HG02885 (cell line): ENCODE measurements at regions not wholly inside any gene's neighbourhood (a gene's known extent, or its start where the extent isn't known, plus 50 kb on each side); places are given as distances from the start of the nearest gene placed in this dataset.

Source experiments
- ATAC-seq: cut with Tn5 transposase; IDR thresholded peaks from one replicate; pipeline ENCODE4 v1.9.1; 2021; ENCODE audit warnings: mild to moderate bottlenecking; ENCODE audit not compliant: unreplicated experiment, poor library complexity

GRCh38 chr10:111200505-111201186, 123.8 kb downstream of the ADRA2A start:
- ATAC-seq, result no peak

GRCh38 chr10:111203615-111204014, 126.8 kb downstream of the ADRA2A start:
- ATAC-seq, result no peak

- no peak for ATAC-seq
These were observed 128.0 kb downstream of the ADRA2A start for GRCh38 chr10:111204838-111205237.

DNA sequence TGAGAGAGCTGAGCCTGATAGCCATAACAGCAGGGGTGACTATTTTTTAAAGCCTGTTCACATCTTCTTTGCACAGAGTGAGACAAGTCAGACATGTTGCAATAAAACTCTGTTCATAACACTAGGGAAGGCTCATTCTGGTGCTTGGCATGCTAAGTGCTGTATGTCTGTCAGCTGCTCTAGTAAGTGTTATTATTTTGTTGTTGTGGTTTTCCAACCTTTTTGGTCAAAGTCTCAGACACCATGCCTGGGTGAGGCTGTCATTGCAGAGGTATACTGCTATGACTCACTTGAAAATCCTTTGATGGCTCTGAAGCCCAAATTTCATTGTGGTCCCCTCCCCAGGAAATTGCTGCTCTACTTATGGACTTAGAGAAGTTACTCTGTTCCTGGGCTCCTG, 129.7 kb downstream of the ADRA2A start:
- no peak for ATAC-seq

GRCh38 chr10:111207500-111207899, 130.7 kb downstream of the ADRA2A start:
- no peak for ATAC-seq

- no peak for ATAC-seq
These were observed 132.1 kb downstream of the ADRA2A start for GRCh38 chr10:111208951-111209350.

DNA sequence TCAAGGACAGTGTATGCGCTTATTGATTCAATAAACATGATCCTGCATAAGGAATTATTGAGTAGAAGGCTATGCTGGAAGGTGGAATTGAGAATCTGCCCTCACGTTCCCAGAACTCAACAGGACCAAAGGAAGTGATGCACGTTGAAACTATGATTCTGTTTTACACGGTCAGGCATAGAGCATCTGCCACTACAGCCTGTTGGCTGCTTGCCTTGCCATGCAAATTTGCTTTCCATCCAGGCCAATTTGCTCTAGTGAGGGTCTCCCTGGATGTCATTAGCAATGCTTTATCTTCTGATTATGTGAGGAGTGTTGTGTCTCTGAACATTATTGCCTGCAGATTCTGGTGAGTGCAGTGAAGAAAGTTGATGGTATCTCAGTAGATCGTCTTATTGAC, 132.9 kb downstream of the ADRA2A start:
- ATAC-seq, result no peak

- ATAC-seq, result no peak
These were observed 134.4 kb downstream of the ADRA2A start for GRCh38 chr10:111211241-111211640.

GRCh38 chr10:111211706-111212105, 134.9 kb downstream of the ADRA2A start:
- no peak for ATAC-seq

GRCh38 chr10:111221682-111222480, 145.1 kb downstream of the ADRA2A start:
- no peak for ATAC-seq

- ATAC-seq, result no peak
These were observed 146.1 kb downstream of the ADRA2A start for GRCh38 chr10:111222961-111223360.

- no peak for ATAC-seq
These were observed 154.9 kb downstream of the ADRA2A start for GRCh38 chr10:111231779-111232178.

- ATAC-seq, result no peak
These were observed 156.6 kb downstream of the ADRA2A start for GRCh38 chr10:111233439-111233838.

GRCh38 chr10:111234234-111234913, 157.5 kb downstream of the ADRA2A start:
- ATAC-seq, result no peak

- no peak for ATAC-seq
These were observed 158.1 kb downstream of the ADRA2A start for GRCh38 chr10:111234914-111235302.

GRCh38 chr10:111240348-111240747, 163.5 kb downstream of the ADRA2A start:
- ATAC-seq, result no peak

DNA sequence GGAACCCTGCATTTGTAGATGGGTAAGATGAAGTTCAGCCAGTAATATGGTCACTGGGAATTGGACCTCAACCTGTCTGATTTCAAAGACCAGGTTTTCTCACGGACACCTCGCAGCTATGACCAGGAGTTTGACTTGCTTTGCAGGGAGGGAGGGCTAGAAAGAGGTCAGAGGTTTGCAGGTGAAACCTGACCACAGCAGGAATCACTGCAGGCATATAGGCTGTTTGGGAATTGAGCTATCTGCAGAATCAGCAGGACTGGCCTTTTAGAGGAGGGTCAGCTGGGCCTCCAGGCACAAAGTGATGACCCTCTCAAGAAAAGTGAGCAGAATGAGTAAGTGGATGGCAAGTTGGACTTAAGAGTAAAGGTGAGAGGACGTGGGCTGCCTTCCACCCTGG, 166.3 kb downstream of the ADRA2A start:
- no peak for ATAC-seq

DNA sequence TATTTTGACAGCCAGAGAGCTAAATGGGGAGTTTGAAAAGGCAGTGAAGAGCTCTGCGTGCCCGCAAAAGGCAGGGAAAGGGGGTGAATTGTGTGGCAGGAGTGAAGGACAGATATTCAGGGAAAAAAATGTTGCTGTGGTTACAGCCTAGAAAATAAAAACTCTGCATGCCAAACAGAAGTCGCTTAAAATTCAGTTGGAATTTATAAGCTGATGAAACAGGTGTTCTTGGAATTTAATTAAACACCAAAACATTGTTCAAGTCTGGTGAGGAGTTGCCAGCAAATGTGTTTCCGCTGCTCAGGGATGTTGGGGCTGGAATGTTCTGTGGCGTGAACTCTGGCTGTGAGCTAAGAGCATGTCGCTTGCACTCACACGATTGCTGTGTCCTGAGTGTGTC, 169.3 kb downstream of the ADRA2A start:
- no peak for ATAC-seq

DNA sequence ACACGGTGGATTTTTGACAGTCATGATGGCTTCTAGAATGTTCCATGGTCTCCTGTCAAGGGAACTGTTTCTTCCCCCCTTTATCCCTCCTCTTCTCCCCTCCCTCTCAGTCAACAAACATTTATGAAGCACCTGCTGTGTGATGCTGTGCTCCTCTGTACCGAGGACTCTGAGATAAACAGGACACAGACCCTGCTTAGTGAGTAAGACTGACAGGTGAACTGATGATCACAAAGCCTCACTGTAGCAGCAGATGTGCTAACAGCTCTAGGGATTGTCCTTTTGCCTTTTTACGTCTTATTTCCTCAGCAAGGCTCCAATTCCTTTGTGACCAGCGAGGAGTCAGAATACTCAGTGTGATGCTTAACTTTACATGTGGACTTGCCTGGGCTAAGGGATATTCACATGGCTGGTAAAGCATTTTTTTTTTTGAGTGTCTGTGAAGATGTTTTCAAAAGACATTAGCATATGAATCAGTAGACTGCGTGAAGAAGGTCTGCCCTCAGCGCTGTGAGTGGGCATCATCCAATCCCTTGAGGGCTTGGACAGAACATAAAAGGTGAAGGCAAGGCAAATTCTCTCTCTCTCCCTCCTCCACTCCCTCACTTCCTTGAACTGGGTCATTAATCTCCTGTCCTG, 170.1 kb downstream of the ADRA2A start:
- no peak for ATAC-seq

GRCh38 chr10:111247781-111248389, 171.1 kb downstream of the ADRA2A start:
- no peak for ATAC-seq
